ENCODE measurements at regions not wholly inside any gene's neighbourhood (a gene's known extent, or its start where the extent isn't known, plus 50 kb on each side); places are given as distances from the start of the nearest gene placed in this dataset.

GRCh38 chr3:76011121-76011520 lies 225.8 kb upstream of the ZNF717 start:
- DNase-seq (ENCODE audit: low read depth, low spot score) (no peak), ATAC-seq (no peak)
- Histone ChIP-seq H3K4me1 (ENCODE audit: control insufficient read depth, insufficient read depth, low read length) (no peaks in the 10 kb centered on the region), H3K27me3 (ENCODE audit: control insufficient read depth, insufficient read depth, low read length) (no peaks in the 10 kb centered on the region), H3K27ac (ENCODE audit: low read length) (no peak overlapping the region), H3K4me3 (ENCODE audit: low read depth in 2 of 2, low read length in 2 of 2) (no peak overlapping the region), H3K9me3 (ENCODE audit: control insufficient read depth, insufficient read depth, low read depth, low read length) (no peaks in the 10 kb centered on the region), H3K36me3 (ENCODE audit: control insufficient read depth, insufficient read depth, low read length) (no peaks in the 10 kb centered on the region)
- TF ChIP-seq, protein P1, sequence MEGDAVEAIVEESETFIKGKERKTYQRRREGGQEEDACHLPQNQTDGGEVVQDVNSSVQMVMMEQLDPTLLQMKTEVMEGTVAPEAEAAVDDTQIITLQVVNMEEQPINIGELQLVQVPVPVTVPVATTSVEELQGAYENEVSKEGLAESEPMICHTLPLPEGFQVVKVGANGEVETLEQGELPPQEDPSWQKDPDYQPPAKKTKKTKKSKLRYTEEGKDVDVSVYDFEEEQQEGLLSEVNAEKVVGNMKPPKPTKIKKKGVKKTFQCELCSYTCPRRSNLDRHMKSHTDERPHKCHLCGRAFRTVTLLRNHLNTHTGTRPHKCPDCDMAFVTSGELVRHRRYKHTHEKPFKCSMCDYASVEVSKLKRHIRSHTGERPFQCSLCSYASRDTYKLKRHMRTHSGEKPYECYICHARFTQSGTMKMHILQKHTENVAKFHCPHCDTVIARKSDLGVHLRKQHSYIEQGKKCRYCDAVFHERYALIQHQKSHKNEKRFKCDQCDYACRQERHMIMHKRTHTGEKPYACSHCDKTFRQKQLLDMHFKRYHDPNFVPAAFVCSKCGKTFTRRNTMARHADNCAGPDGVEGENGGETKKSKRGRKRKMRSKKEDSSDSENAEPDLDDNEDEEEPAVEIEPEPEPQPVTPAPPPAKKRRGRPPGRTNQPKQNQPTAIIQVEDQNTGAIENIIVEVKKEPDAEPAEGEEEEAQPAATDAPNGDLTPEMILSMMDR (IDR thresholded peaks at IDR 0.05), result no peak
- no peak for TF ChIP-seq POLR2AphosphoS5 (IDR thresholded peaks at IDR 0.05; ENCODE audit: low read depth, low read length)
- no peak for TF ChIP-seq SIN3A (IDR thresholded peaks at IDR 0.05; ENCODE audit: borderline replicate concordance, insufficient read depth, low read depth, low read length)
- no peak for TF ChIP-seq TCF7L2 (IDR thresholded peaks at IDR 0.05; ENCODE audit: low read depth, low read length)
- TF ChIP-seq, protein P2, sequence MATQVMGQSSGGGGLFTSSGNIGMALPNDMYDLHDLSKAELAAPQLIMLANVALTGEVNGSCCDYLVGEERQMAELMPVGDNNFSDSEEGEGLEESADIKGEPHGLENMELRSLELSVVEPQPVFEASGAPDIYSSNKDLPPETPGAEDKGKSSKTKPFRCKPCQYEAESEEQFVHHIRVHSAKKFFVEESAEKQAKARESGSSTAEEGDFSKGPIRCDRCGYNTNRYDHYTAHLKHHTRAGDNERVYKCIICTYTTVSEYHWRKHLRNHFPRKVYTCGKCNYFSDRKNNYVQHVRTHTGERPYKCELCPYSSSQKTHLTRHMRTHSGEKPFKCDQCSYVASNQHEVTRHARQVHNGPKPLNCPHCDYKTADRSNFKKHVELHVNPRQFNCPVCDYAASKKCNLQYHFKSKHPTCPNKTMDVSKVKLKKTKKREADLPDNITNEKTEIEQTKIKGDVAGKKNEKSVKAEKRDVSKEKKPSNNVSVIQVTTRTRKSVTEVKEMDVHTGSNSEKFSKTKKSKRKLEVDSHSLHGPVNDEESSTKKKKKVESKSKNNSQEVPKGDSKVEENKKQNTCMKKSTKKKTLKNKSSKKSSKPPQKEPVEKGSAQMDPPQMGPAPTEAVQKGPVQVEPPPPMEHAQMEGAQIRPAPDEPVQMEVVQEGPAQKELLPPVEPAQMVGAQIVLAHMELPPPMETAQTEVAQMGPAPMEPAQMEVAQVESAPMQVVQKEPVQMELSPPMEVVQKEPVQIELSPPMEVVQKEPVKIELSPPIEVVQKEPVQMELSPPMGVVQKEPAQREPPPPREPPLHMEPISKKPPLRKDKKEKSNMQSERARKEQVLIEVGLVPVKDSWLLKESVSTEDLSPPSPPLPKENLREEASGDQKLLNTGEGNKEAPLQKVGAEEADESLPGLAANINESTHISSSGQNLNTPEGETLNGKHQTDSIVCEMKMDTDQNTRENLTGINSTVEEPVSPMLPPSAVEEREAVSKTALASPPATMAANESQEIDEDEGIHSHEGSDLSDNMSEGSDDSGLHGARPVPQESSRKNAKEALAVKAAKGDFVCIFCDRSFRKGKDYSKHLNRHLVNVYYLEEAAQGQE (IDR thresholded peaks at IDR 0.05; ENCODE audit: insufficient read depth in 1 of 2, low read depth in 2 of 2, low read length in 1 of 2), result no peak
- intact Hi-C loops (cut with micrococcal nuclease; ENCODE audit: unreplicated experiment) (no loop called here), in situ Hi-C loops (cut with HindIII; ENCODE audit: low pct_unique_long_range_greater_than_20kb, low sequenced_read_pairs) (no loop called here)
- CTCF ChIA-PET, result no interaction called here
- POLR2A ChIA-PET, result no interaction called here
- BruUV-seq (replicated peaks), result no TSS peak

- intact Hi-C loops (cut with micrococcal nuclease; ENCODE audit: unreplicated experiment) (no loop called here), in situ Hi-C loops (cut with HindIII; ENCODE audit: low pct_unique_long_range_greater_than_20kb, low sequenced_read_pairs) (no loop called here)
- H3K9me3 ChIP-seq (ENCODE audit: control insufficient read depth, insufficient read depth, low read depth, low read length), result no peaks in the 10 kb centered on the region
- ChIA-PET POLR2A (no interaction called here), CTCF (no interaction called here)
- no peaks in the 10 kb centered on the region for H3K4me1 ChIP-seq (ENCODE audit: control insufficient read depth, insufficient read depth, low read length)
- BruUV-seq (replicated peaks), result no TSS peak
- ATAC-seq (no peak), DNase-seq (ENCODE audit: low read depth, low spot score) (no peak)
- H3K36me3 ChIP-seq (ENCODE audit: control insufficient read depth, insufficient read depth, low read length), result no peaks in the 10 kb centered on the region
- no peak overlapping the region for H3K27ac ChIP-seq (ENCODE audit: low read length)
- no peak overlapping the region for H3K4me3 ChIP-seq (ENCODE audit: low read depth in 2 of 2, low read length in 2 of 2)
- TF ChIP-seq SIN3A (IDR thresholded peaks at IDR 0.05; ENCODE audit: borderline replicate concordance, insufficient read depth, low read depth, low read length) (no peak), TCF7L2 (IDR thresholded peaks at IDR 0.05; ENCODE audit: low read depth, low read length) (no peak)
- TF ChIP-seq, protein P2 (IDR thresholded peaks at IDR 0.05; ENCODE audit: insufficient read depth in 1 of 2, low read depth in 2 of 2, low read length in 1 of 2), result no peak
- H3K27me3 ChIP-seq (ENCODE audit: control insufficient read depth, insufficient read depth, low read length), result no peaks in the 10 kb centered on the region
Observed at GRCh38 chr3:76015496-76015895, 230.1 kb upstream of the ZNF717 start.

Measured in Panc1 (cell line).